Testis (tissue), 2 donors: ENCODE measurements at regions not wholly inside any gene's neighbourhood (a gene's known extent, or its start where the extent isn't known, plus 50 kb on each side); places are given as distances from the start of the nearest gene placed in this dataset.

Experiments
- CTCF ChIP-seq, 3 experiments: fragments of 450-650 bp in 2 of 3; fragments of 200-600 bp in 1 of 3; sonication (generic) in 1 of 3; IDR thresholded peaks; one replicate each; pipeline ENCODE4 v1.5.1; 2016 to 2019; ENCODE audit warnings: antibody characterized with exemption in 3 of 3, mild to moderate bottlenecking in 2 of 3, moderate library complexity in 1 of 3
- POLR2A ChIP-seq: fragments of 450-650 bp; IDR thresholded peaks from one replicate; pipeline ENCODE4 v1.6.1; 2017; ENCODE audit warnings: antibody characterized with exemption, mild to moderate bottlenecking, moderate library complexity

- TF ChIP-seq CTCF (IDR thresholded peaks at IDR 0.05) (no peak), POLR2A (no peak)
These were observed 70.8 kb upstream of the COL5A1 start for GRCh38 chr9:134570711-134571325.
